Spleen (tissue), 11 donors: ENCODE measurements at regions not wholly inside any gene's neighbourhood (a gene's known extent, or its start where the extent isn't known, plus 50 kb on each side); places are given as distances from the start of the nearest gene placed in this dataset.

Experiments used
- DNase-seq: peaks from one replicate; pipeline ENCODE4 v3.0.0-alpha.2; 2020
- H3K27ac ChIP-seq, 8 donors: fragments of 200-600 bp; sonication (generic) in 7 of 8; 1 replicate in 4 of 8; 2 replicates in 4 of 8; pipeline versions ENCODE4 v1.5.0 to v1.8.0; 2016 to 2021; ENCODE audit warnings: inconsistent platforms in 4 of 8, mild to moderate bottlenecking in 4 of 8, moderate library complexity in 1 of 8
- H3K27me3 ChIP-seq, 7 donors: fragments of 200-600 bp; sonication (generic) in 6 of 7; replicated peaks in 1 of 7; 1 replicate in 4 of 7; 2 replicates in 3 of 7; pipeline versions ENCODE4 v1.5.0 to v1.8.0; 2016 to 2021; ENCODE audit warnings: inconsistent platforms in 3 of 7, mild to moderate bottlenecking in 1 of 7
- H3K36me3 ChIP-seq, 6 donors: fragments of 200-600 bp; sonication (generic) in 5 of 6; 1 replicate in 4 of 6; 2 replicates in 2 of 6; pipeline versions ENCODE4 v1.5.0 to v1.8.0; 2016 to 2021; ENCODE audit warnings: inconsistent platforms in 2 of 6
- H3K4me1 ChIP-seq, 6 donors: fragments of 200-600 bp; sonication (generic) in 5 of 6; 1 replicate in 3 of 6; 2 replicates in 3 of 6; pipeline versions ENCODE4 v1.5.0 to v1.8.0; 2016 to 2021; ENCODE audit warnings: inconsistent platforms in 3 of 6
- H3K4me3 ChIP-seq, 8 donors: fragments of 200-600 bp; sonication (generic) in 7 of 8; 1 replicate in 4 of 8; 2 replicates in 4 of 8; pipeline versions ENCODE4 v1.5.0 to v1.8.0; 2016 to 2021; ENCODE audit warnings: inconsistent platforms in 4 of 8, mild to moderate bottlenecking in 4 of 8, moderate library complexity in 2 of 8
- H3K9me3 ChIP-seq, 8 donors: fragments of 200-600 bp; sonication (generic) in 7 of 8; 1 replicate in 4 of 8; 2 replicates in 4 of 8; pipeline versions ENCODE4 v1.5.0 to v1.8.0; 2016 to 2021; ENCODE audit warnings: inconsistent platforms in 4 of 8
- CTCF ChIP-seq, 11 experiments: fragments of 200-600 bp in 7 of 11; fragments of 450-650 bp in 4 of 11; sonication (generic) in 4 of 11; IDR thresholded peaks in 8 of 11; conservative IDR thresholded peaks in 3 of 11; 1 replicate in 7 of 11; 2 replicates in 4 of 11; pipeline versions ENCODE4 v1.4.0 to v1.8.0; 2016 to 2021; ENCODE audit warnings: antibody characterized with exemption in 11 of 11, inconsistent platforms in 4 of 11, mild to moderate bottlenecking in 1 of 11
- POLR2A ChIP-seq, 3 donors: fragments of 450-650 bp; IDR thresholded peaks; one replicate each; pipeline ENCODE4 v1.5.1; 2017; ENCODE audit warnings: antibody characterized with exemption in 3 of 3, mild to moderate bottlenecking in 1 of 3
- POLR2AphosphoS5 ChIP-seq, 3 donors: sonication (generic); formaldehyde crosslinking; IDR thresholded peaks; one replicate each; pipeline ENCODE4 v1.5.1; 2017; ENCODE audit warnings: antibody characterized with exemption in 3 of 3
- WGBS, 5 donors: extraction: QIAGEN DNeasy Blood & Tissue Kit in 3 of 5; methylation state at CpG; one replicate each; pipeline versions ENCODE4 v1.1.5 to v1.1.7; 2013 to 2018; 5-methylcytosine and 5-hydroxymethylcytosine counted together
- intact Hi-C: fragments of 100-400 bp; cut with DNase I; formaldehyde crosslinking; loops from one replicate; pipeline ENCODE4 v1.15.0; 2023; ENCODE audit warnings: low total_unique reads
- donor health status: healthy with polysubstance abuse.
- donor health status: DM: no; HTN: no; CAD: no; lungs with moderate emphysema.
- donor health status: DM: no; HTN: no; CAD: no.
- donor health status: Bipolar disorder and iron deficiency.
- donor health status: healthy.
- donor health status: DM: no; HTN: no; CAD: no.
- donor health status: DM: yes; HTN: yes; CAD: no.

- H3K27me3 ChIP-seq = peaks cover 0 to 12% (median 0%) of the 10 kb centered on the region in 7 donors
- no peaks in the 10 kb centered on the region for H3K4me1 ChIP-seq
- H3K36me3 ChIP-seq = no peaks in the 10 kb centered on the region
- H3K9me3 ChIP-seq = peaks cover 0 to 25% (median 6%) of the 10 kb centered on the region in 8 donors
- intact Hi-C loops = no loop called here
- H3K4me3 ChIP-seq = no peak overlapping the region
- no peak overlapping the region for H3K27ac ChIP-seq
- DNase-seq = no peak
- no peak for TF ChIP-seq POLR2A (IDR thresholded peaks at IDR 0.05)
- TF ChIP-seq CTCF (IDR thresholded peaks at IDR 0.05 in 8 of 11, conservative IDR thresholded peaks at IDR 0.05 in 3 of 11) = no peak
- TF ChIP-seq POLR2AphosphoS5 (IDR thresholded peaks at IDR 0.05) = no peak
- WGBS, 5 donors = 87 to 91% (median 89%) methylated on average over 12 of the region's 12 CpGs
These were observed 132.3 kb upstream of the RPL38 start for GRCh38 chr17:74070998-74071679.

- peaks cover 0 to 25% (median 6%) of the 10 kb centered on the region in 8 donors for H3K9me3 ChIP-seq
- 85 to 89% (median 87%) methylated on average over 4 of the region's 4 CpGs for WGBS, 5 donors
- no peaks in the 10 kb centered on the region for H3K36me3 ChIP-seq
- TF ChIP-seq POLR2AphosphoS5 (IDR thresholded peaks at IDR 0.05) = no peak
- no peak for TF ChIP-seq POLR2A (IDR thresholded peaks at IDR 0.05)
- no peak for TF ChIP-seq CTCF (IDR thresholded peaks at IDR 0.05 in 8 of 11, conservative IDR thresholded peaks at IDR 0.05 in 3 of 11)
- H3K4me3 ChIP-seq = no peak overlapping the region
- no peak overlapping the region for H3K27ac ChIP-seq
- intact Hi-C loops = no loop called here
- H3K27me3 ChIP-seq = peaks cover 0 to under 1% (median 0%) of the 10 kb centered on the region in 7 donors
- DNase-seq = no peak
- H3K4me1 ChIP-seq = no peaks in the 10 kb centered on the region
These were observed 131.1 kb upstream of the RPL38 start for GRCh38 chr17:74072340-74072739.

GRCh38 chr17:74076446-74076845 lies 127.0 kb upstream of the RPL38 start:
- H3K27me3 ChIP-seq = peaks cover 0 to 24% (median 0%) of the 10 kb centered on the region in 7 donors
- peaks cover 0 to 25% (median 6%) of the 10 kb centered on the region in 8 donors for H3K9me3 ChIP-seq
- no peak overlapping the region for H3K4me3 ChIP-seq
- TF ChIP-seq POLR2AphosphoS5 (IDR thresholded peaks at IDR 0.05) (no peak), CTCF (IDR thresholded peaks at IDR 0.05 in 8 of 11, conservative IDR thresholded peaks at IDR 0.05 in 3 of 11) (no peak), POLR2A (IDR thresholded peaks at IDR 0.05) (no peak)
- H3K27ac ChIP-seq = no peak overlapping the region
- H3K4me1 ChIP-seq = no peaks in the 10 kb centered on the region
- DNase-seq = no peak
- 80 to 100% (median 91%) methylated on average over 1 of the region's 1 CpG for WGBS, 5 donors
- H3K36me3 ChIP-seq = no peaks in the 10 kb centered on the region
- intact Hi-C loops = no loop called here

- intact Hi-C loops = no loop called here
- TF ChIP-seq CTCF (IDR thresholded peaks at IDR 0.05 in 8 of 11, conservative IDR thresholded peaks at IDR 0.05 in 3 of 11) (no peak), POLR2A (IDR thresholded peaks at IDR 0.05) (no peak), POLR2AphosphoS5 (IDR thresholded peaks at IDR 0.05) (no peak)
- H3K27me3 ChIP-seq = peaks cover 0 to 31% (median 3%) of the 10 kb centered on the region in 7 donors
These were observed 126.2 kb upstream of the RPL38 start for GRCh38 chr17:74077231-74077630.

More at GRCh38 chr17:74077231-74077630, 126.2 kb upstream of the RPL38 start:
- H3K27ac ChIP-seq = no peak overlapping the region
- DNase-seq = no peak
- H3K4me3 ChIP-seq = no peak overlapping the region
- H3K9me3 ChIP-seq = peaks cover 0 to 25% (median 6%) of the 10 kb centered on the region in 8 donors
- no peaks in the 10 kb centered on the region for H3K4me1 ChIP-seq
- no peaks in the 10 kb centered on the region for H3K36me3 ChIP-seq
